CD4-positive, alpha-beta T cell treated with Interleukin-4 for 1 hour (primary cell): ENCODE measurements at regions not wholly inside any gene's neighbourhood (a gene's known extent, or its start where the extent isn't known, plus 50 kb on each side); places are given as distances from the start of the nearest gene placed in this dataset.

Experiments
- DNase-seq, 2 donors: peaks; one replicate each; pipeline ENCODE4 v3.0.0-alpha.2; 2020 to 2022

GRCh38 chr16:64823481-64824075 is 298.3 kb downstream of the CDH11 start:
- DNase-seq: no peak

DNA sequence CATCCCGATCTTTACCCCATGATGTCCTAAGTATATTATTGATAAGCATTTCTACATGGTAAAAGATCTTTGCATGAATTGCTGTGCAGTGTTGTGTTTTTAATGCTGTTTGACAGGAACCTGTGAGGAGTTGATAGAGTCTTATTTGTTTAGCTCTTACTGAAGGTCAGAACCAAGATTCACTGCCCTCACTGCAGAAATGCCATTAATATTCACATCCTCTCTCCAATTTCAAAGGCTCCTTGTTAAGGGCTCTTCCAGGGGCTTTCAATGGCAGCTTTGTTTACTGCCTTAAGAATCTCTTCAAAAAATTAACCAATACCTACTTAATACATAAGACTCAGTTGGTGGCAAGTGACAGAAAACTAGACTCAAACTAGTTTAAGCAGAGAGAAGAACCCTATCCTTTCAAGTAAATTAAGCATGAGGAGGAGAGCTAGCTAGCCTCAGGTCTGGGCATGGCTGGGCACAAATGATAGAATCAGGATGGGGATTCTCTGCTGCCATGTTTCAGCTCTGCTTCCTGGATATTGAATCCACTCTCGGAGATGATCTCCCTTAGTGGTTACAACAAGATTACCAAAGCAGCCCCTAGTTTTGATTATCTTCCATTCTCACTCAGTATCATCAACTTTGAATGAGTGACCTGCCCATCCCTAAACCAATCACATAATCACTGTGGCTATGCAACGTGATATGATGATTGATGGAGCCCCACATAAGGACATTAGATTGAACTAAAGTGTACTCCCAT is 311.8 kb downstream of the CDH11 start:
- DNase-seq: no peak

DNA sequence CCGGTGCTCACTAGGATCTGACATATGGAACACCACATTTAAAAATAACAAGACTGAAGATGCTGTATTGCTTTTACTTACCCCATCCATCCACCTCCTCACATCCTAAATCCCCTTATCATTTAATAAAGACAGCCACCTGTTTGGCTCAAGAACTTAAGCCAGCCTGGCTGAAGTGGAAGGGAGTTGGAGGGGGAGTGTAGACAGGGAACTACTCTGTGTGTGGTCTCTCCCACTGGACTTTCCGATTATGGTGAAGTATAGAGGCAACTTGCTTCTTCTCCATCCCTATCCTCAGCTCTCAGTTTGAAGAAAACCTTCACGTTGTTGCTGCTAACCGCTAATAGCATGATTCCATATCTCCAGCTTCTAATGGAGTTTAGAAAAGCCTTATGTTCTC is 313.4 kb downstream of the CDH11 start:
- no peak for DNase-seq

- DNase-seq: no peak
Measured at GRCh38 chr16:64791756-64792155, 330.1 kb downstream of the CDH11 start.

DNA sequence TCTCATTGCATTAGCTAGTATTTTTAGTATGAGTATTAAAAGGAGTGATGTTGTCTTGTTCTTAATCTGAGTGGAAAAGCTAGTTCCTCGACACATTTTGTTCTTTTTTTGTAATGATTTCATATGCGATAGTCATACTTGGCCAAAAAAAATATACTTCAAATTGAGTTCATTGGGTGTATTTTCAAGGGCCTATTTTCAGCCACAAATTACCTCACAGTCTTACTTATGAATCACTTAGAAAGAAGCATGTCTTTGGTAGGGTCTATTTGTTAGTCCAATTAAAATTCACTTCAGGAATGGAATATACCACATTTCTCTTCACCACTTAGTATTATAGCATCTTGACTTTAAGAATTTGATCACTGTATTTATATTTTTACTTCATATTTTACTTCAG is 337.2 kb downstream of the CDH11 start:
- no peak for DNase-seq

GRCh38 chr16:64782484-64782883 is 339.4 kb downstream of the CDH11 start:
- DNase-seq: no peak

GRCh38 chr16:64780445-64780844 is 341.4 kb downstream of the CDH11 start:
- no peak for DNase-seq

DNA sequence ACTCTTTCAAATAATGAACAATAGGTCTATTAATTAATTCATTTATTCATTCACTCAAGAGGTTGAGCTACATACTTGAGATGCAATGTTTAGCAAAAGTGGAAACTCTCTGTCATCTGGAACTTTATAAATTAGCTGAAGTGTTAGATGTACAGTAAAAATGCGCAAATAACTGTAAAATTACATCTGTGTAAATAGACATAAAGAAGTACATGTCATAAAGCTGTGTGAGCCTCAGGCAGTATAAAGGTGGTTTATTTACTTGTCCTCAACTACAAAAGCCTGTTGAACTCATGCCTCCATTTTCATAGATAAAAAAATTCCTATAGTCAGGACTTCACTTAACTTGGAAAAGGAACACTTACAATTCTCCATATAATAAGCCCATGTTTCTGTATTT is 343.1 kb downstream of the CDH11 start:
- no peak for DNase-seq

DNA sequence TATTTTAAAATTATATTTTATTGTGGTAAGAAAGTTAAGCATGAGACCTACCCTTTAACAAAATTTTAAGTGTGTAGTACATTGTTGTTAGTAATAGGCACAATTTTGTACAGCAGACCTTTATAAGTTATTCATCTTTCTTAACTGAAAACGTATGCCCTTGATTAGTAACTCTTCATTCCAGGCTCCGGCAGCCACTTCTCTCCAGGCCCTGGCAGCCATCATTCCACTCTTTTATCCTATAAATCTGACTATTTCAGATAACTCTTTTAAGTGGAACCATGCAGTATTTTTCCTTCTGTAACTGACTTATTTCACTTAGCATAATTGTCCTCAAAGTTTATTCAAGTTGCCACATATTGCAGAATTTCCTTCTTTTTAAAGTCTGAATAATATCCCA is 348.2 kb downstream of the CDH11 start:
- DNase-seq: no peak

DNA sequence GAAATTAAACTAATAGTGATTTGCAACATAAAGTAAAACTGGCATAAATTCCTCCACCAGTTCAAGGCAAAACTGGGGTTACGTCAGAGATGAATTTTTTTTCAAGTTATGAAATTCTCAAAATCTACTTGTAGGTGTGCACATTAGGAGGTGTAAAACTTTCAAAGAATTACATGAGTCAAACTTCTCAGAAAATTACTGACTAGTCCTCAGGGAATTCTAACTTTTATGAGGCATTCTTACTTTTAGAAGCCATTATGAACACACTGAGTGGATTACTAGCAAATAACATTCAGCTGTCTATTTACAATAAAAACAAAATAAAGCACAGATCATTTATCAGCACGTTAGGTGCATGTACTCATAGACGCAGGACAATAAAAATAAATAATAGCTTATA is 348.7 kb downstream of the CDH11 start:
- no peak for DNase-seq

GRCh38 chr16:64771273-64771672 is 350.6 kb downstream of the CDH11 start:
- DNase-seq: no peak

GRCh38 chr16:64762211-64762610 is 359.7 kb downstream of the CDH11 start:
- DNase-seq: no peak

GRCh38 chr16:64754279-64754678 is 367.6 kb downstream of the CDH11 start:
- DNase-seq: no peak

DNA sequence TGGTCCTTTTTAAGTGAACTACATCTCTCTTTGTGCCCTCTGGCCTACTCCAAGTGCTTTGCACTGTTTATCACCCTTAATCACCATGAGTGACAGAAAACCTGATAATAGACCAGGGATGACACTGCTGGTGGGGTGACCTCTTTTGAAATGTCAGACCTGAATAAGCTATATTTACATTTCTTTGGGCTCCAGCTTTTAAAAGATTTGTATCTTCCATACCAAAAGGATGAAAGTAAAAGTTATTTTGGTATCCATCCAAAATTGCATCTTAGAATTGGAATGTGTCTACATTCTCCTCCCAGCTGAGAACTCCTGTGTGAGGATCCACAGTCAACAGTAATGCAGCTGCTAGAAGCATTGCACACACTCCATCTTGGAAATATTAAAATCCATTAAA is 370.0 kb downstream of the CDH11 start:
- DNase-seq: no peak

- no peak for DNase-seq
Measured at GRCh38 chr16:64749346-64749745, 372.5 kb downstream of the CDH11 start.

GRCh38 chr16:64745258-64745930 is 376.5 kb downstream of the CDH11 start:
- no peak for DNase-seq

DNA sequence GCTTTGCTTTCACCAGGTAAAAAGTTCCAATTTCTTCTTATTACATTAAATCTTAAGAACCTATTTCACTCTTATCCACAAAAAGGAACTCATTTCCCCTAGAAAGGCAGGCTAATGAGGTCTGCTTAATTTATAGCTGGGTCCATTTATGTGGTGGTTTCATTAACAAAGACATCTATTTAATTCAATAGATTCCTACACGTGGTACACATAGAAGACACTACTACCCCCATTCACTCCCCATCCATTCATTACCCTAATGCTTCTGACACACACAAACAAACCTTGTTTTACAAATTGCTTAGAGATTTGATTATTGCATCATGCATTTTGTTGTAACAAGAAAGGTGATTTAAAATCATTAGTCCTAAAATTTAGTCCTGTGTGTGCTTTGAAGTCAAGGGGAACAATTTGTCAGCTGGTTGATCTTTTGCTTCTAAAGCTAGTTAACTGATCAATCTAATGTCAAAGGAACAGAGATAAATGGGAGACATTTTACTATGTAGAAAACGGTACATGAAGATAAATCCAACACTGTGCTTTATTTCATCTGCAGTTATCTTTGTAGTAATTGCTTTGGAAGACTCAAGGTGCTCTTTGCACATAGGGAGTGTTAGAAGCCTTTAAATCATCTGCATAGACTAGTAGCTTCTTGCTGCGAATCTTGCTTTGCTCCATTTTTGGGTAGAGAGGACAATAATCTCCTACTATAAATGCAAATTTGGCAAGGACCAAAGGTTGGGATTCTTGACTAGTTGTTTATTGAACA is 379.2 kb downstream of the CDH11 start:
- no peak for DNase-seq

- no peak for DNase-seq
Measured at GRCh38 chr16:64740261-64740660, 381.6 kb downstream of the CDH11 start.

GRCh38 chr16:64738321-64738960 is 383.4 kb downstream of the CDH11 start:
- no peak for DNase-seq

DNA sequence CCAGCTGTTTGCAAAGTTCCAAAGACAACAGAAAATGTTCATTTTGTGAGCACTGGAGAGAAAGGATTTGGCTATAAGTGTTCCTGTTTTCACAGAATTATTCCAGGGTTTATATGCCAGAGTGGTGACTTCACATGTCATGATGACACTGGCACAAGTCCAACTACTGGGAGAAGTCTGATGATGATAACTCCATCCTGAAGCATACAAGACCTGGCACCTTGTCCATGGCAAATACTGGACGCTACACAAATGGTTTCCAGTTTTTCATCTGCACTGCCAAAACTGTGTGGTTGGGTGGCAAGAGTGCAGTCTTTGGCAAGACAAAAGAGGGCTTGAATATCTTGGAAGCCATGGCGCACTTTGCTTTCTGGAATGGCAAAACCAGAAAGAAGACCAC is 385.0 kb downstream of the CDH11 start:
- no peak for DNase-seq

- DNase-seq: no peak
Measured at GRCh38 chr16:64731891-64732290, 390.0 kb downstream of the CDH11 start.

DNA sequence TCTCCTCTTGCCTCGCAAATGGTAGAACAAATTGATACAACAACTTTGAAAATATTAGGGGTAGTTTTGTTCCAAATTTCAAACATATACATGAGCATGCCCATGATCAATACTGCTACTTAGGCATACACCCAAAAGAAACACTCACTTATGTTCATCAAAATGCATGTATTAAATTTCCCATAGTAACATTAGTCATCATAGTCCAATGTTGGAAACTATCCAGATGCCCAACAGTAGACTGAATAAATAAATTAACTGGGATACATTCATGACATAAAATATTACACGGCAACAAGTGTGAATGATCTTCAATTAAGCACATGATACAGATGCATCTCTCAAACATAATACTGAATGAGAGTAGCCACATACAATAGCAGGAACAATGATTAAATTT is 391.6 kb downstream of the CDH11 start:
- no peak for DNase-seq

DNA sequence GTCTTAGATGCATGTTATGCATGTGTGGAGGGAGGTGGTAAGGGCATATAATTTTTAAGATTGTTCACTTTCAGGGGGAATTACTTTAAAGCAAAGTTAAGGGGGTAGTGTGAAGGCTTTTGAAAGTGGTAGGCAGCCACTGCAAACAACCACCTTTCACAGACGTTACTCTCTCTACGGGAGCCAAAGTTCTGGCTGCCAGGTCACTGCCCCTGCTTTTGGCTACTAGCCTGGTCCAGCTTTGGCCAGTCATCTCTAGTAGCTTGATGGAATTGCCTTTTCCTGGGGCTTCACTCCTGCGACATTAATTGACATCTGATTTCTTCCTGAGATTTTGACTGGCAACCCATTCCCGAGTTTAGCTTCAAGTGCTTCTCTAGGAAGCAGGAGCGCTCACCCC is 397.5 kb downstream of the CDH11 start:
- no peak for DNase-seq
